ENCODE measurements at regions not wholly inside any gene's neighbourhood (a gene's known extent, or its start where the extent isn't known, plus 50 kb on each side); places are given as distances from the start of the nearest gene placed in this dataset.

DNA sequence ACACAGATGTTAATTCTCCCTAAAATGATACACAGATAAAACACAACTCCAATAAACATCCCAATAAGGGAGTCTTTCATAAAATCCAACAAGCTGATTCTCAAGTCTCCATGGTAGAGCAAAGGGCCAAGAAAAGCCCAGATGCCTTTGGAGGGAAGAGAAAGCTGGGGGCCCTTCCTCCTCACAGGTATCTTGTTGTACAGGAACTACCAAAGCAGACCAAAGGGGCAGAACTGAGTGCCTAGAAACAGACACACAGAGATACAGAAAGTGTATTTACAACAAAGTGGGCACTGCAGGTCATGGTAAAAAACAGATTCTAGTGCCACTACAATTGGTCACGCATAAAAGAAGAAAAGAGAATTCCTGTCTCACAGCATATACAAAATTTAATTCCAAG is 87.2 kb upstream of the NSMCE3 start:
- Histone ChIP-seq H3K4me1 (ENCODE audit: insufficient read depth, low read length) (no peaks in the 10 kb centered on the region), H2BK12ac (ENCODE audit: insufficient read length, low read depth, low read length) (no peak overlapping the region), H2BK20ac (ENCODE audit: low read depth, low read length, poor library complexity, severe bottlenecking) (no peak overlapping the region), H3K27me3 (ENCODE audit: insufficient read depth, low read length) (no peaks in the 10 kb centered on the region), H2BK5ac (ENCODE audit: insufficient read length, low read length) (no peak overlapping the region), H3K9ac (ENCODE audit: extremely low read depth, insufficient read length, low read length) (no peak overlapping the region), H3K4ac (ENCODE audit: low read depth, low read length) (no peak overlapping the region), H3K23me2 (ENCODE audit: insufficient read length, low read depth, low read length, poor library complexity, severe bottlenecking) (no peaks in the 10 kb centered on the region), H3K18ac (ENCODE audit: insufficient read length, low read depth, low read length) (no peak overlapping the region), H3K14ac (ENCODE audit: insufficient read depth, low read length) (no peak overlapping the region), H4K20me1 (ENCODE audit: control insufficient read depth, insufficient read depth, insufficient read length) (no peaks in the 10 kb centered on the region), H3K79me1 (ENCODE audit: insufficient read depth, low read depth, low read length, poor library complexity, severe bottlenecking) (no peaks in the 10 kb centered on the region), H3K27ac (ENCODE audit: insufficient read length, low read depth, low read length) (no peak overlapping the region), H3K56ac (ENCODE audit: insufficient read length, low read depth, low read length) (no peak overlapping the region), H2AFZ (ENCODE audit: low read length) (no peak overlapping the region), H2BK15ac (ENCODE audit: low read depth, low read length) (no peak overlapping the region), H2AK5ac (ENCODE audit: insufficient read length, low read length) (no peak overlapping the region), H3K79me2 (ENCODE audit: insufficient read depth, low read length) (no peaks in the 10 kb centered on the region), H4K8ac (replicated peaks; ENCODE audit: insufficient read length, low read depth, low read length) (no peak overlapping the region), H4K91ac (ENCODE audit: insufficient read length, low read depth, low read length) (no peak overlapping the region), H3K9me3 (ENCODE audit: control insufficient read depth, low read depth, low read length) (no peaks in the 10 kb centered on the region), H3T11ph (ENCODE audit: low read length) (no peak overlapping the region), H3K4me2 (ENCODE audit: insufficient read depth, insufficient read length, low read length) (no peak overlapping the region), H2BK120ac (ENCODE audit: low read depth, low read length, poor library complexity, severe bottlenecking) (no peak overlapping the region), H3K23ac (ENCODE audit: insufficient read length, low read depth, low read length) (no peak overlapping the region), H4K5ac (ENCODE audit: insufficient read length, low read depth, low read length) (no peak overlapping the region)
- TF ChIP-seq, protein P1, sequence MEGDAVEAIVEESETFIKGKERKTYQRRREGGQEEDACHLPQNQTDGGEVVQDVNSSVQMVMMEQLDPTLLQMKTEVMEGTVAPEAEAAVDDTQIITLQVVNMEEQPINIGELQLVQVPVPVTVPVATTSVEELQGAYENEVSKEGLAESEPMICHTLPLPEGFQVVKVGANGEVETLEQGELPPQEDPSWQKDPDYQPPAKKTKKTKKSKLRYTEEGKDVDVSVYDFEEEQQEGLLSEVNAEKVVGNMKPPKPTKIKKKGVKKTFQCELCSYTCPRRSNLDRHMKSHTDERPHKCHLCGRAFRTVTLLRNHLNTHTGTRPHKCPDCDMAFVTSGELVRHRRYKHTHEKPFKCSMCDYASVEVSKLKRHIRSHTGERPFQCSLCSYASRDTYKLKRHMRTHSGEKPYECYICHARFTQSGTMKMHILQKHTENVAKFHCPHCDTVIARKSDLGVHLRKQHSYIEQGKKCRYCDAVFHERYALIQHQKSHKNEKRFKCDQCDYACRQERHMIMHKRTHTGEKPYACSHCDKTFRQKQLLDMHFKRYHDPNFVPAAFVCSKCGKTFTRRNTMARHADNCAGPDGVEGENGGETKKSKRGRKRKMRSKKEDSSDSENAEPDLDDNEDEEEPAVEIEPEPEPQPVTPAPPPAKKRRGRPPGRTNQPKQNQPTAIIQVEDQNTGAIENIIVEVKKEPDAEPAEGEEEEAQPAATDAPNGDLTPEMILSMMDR (conservative IDR thresholded peaks at IDR 0.05): no peak
- no CpG with 5 or more reads among the region's 1 CpG for WGBS (ENCODE audit: extremely low coverage, insufficient read length, low lambda C conversion rate)
- Mint-ChIP-seq H3K4me3 (no peak overlapping the region), H3K36me3 (ENCODE audit: insufficient read depth in 1 of 3, low read depth in 3 of 3) (no peaks in the 10 kb centered on the region), H3K27me3 (ENCODE audit: low read depth) (no peaks in the 10 kb centered on the region), H3K9me3 (no peaks in the 10 kb centered on the region), H3K27ac (no peak overlapping the region; a peak in 1 of 7 replicates), H3K4me1 (peaks cover 0 to 6% of the 10 kb centered on the region in 2 experiments; a peak in 1 of 4 replicates)
- DNase-seq: no peak

All from H9 (cell line).